ENCODE measurements at regions not wholly inside any gene's neighbourhood (a gene's known extent, or its start where the extent isn't known, plus 50 kb on each side); places are given as distances from the start of the nearest gene placed in this dataset.

GRCh38 chr10:69697006-69697405 is 67.0 kb downstream of the FAM241B start:
- H3K9me3 ChIP-seq (ENCODE audit: control insufficient read depth, low read depth, low read length) = no peaks in the 10 kb centered on the region

More at GRCh38 chr10:69697006-69697405, 67.0 kb downstream of the FAM241B start:
- DNase-seq = no peak
- H2BK5ac ChIP-seq (ENCODE audit: insufficient read length, low read length) = no peak overlapping the region
- H2BK20ac ChIP-seq (ENCODE audit: low read depth, low read length, poor library complexity, severe bottlenecking) = no peak overlapping the region
- no peak overlapping the region for H3K27ac ChIP-seq (ENCODE audit: insufficient read length, low read depth, low read length)
- no peak overlapping the region for H2BK120ac ChIP-seq (ENCODE audit: low read depth, low read length, poor library complexity, severe bottlenecking)
- H3K4me3 Mint-ChIP-seq = no peak overlapping the region
- H4K20me1 ChIP-seq (ENCODE audit: control insufficient read depth, insufficient read depth, insufficient read length) = no peaks in the 10 kb centered on the region
- no peak overlapping the region for H4K91ac ChIP-seq (ENCODE audit: insufficient read length, low read depth, low read length)
- H3K4me2 ChIP-seq (ENCODE audit: insufficient read depth, insufficient read length, low read length) = no peak overlapping the region
- no peaks in the 10 kb centered on the region for H3K36me3 Mint-ChIP-seq (ENCODE audit: insufficient read depth in 1 of 3, low read depth in 3 of 3)
- H3K4ac ChIP-seq (ENCODE audit: low read depth, low read length) = no peak overlapping the region
- no peaks in the 10 kb centered on the region for H3K79me1 ChIP-seq (ENCODE audit: insufficient read depth, low read depth, low read length, poor library complexity, severe bottlenecking)
- H4K5ac ChIP-seq (ENCODE audit: insufficient read length, low read depth, low read length) = no peak overlapping the region
- no peak overlapping the region for H2BK15ac ChIP-seq (ENCODE audit: low read depth, low read length)
- no peaks in the 10 kb centered on the region for H3K23me2 ChIP-seq (ENCODE audit: insufficient read length, low read depth, low read length, poor library complexity, severe bottlenecking)
- no peak overlapping the region for H2AK5ac ChIP-seq (ENCODE audit: insufficient read length, low read length)
- peaks cover 31% of the 10 kb centered on the region for H3K27me3 Mint-ChIP-seq (ENCODE audit: low read depth)
- H3K56ac ChIP-seq (ENCODE audit: insufficient read length, low read depth, low read length) = no peak overlapping the region
- TF ChIP-seq CTCF (conservative IDR thresholded peaks at IDR 0.05) = no peak
- no peak overlapping the region for H3T11ph ChIP-seq (ENCODE audit: low read length)
- no peak overlapping the region for H3K27ac Mint-ChIP-seq
- no peaks in the 10 kb centered on the region for H3K4me1 ChIP-seq (ENCODE audit: insufficient read depth, low read length)
- H2AFZ ChIP-seq (ENCODE audit: low read length) = no peak overlapping the region
- no peak overlapping the region for H3K23ac ChIP-seq (ENCODE audit: insufficient read length, low read depth, low read length)
- no peak overlapping the region for H3K18ac ChIP-seq (ENCODE audit: insufficient read length, low read depth, low read length)
- no peak overlapping the region for H3K9ac ChIP-seq (ENCODE audit: extremely low read depth, insufficient read length, low read length)
- no peaks in the 10 kb centered on the region; the same call in 1 of the 2 replicates for H3K79me2 ChIP-seq (ENCODE audit: insufficient read depth, low read length)
- H3K27me3 ChIP-seq (ENCODE audit: insufficient read depth, low read length) = no peaks in the 10 kb centered on the region
- H3K4me1 Mint-ChIP-seq = peaks cover 0 to 3% of the 10 kb centered on the region in 2 experiments; a peak in 2 of 4 replicates
- no peak overlapping the region for H3K14ac ChIP-seq (ENCODE audit: insufficient read depth, low read length)
- WGBS (ENCODE audit: extremely low coverage, insufficient read length, low lambda C conversion rate) = no CpG with 5 or more reads among the region's 4 CpGs
- no peaks in the 10 kb centered on the region for H3K9me3 Mint-ChIP-seq
- H2BK12ac ChIP-seq (ENCODE audit: insufficient read length, low read depth, low read length) = no peak overlapping the region
- H4K8ac ChIP-seq (replicated peaks; ENCODE audit: insufficient read length, low read depth, low read length) = no peak overlapping the region

Data from H9 (cell line).